ENCODE measurements at regions not wholly inside any gene's neighbourhood (a gene's known extent, or its start where the extent isn't known, plus 50 kb on each side); places are given as distances from the start of the nearest gene placed in this dataset.
"Not testable (repeated sequence)": the region's sequence is repeated elsewhere in the genome, so short reads cannot be mapped to it uniquely, and the experiment has no call there.

GRCh38 chr20:53800418-53800817 lies 206.8 kb upstream of the ZNF217 start:
- DNase-seq (ENCODE audit: low spot score) = no peak

- DNase-seq (ENCODE audit: low spot score) = no peak
Measured at GRCh38 chr20:53797085-53797484, 203.4 kb upstream of the ZNF217 start.

- no peak for DNase-seq (ENCODE audit: low spot score)
Measured at GRCh38 chr20:53795170-53795569, 201.5 kb upstream of the ZNF217 start.

GRCh38 chr20:53794529-53795115 lies 201.0 kb upstream of the ZNF217 start:
- no peak for DNase-seq (ENCODE audit: low spot score)

- no peak for DNase-seq (ENCODE audit: low spot score)
Measured at GRCh38 chr20:53793783-53794383, 200.2 kb upstream of the ZNF217 start.

GRCh38 chr20:53792946-53793536 lies 199.4 kb upstream of the ZNF217 start:
- DNase-seq (ENCODE audit: low spot score) = no peak

- no peak for DNase-seq (ENCODE audit: low spot score)
Measured at GRCh38 chr20:53789989-53790675, 196.5 kb upstream of the ZNF217 start.

GRCh38 chr20:53788253-53789022 lies 194.8 kb upstream of the ZNF217 start:
- DNase-seq (ENCODE audit: low spot score) = no peak

GRCh38 chr20:53787491-53787931 lies 193.9 kb upstream of the ZNF217 start:
- DNase-seq (ENCODE audit: low spot score) = not testable (repeated sequence)

- no peak for DNase-seq (ENCODE audit: low spot score)
Measured at GRCh38 chr20:53786445-53787267, 193.0 kb upstream of the ZNF217 start.

GRCh38 chr20:53786071-53786444 lies 192.4 kb upstream of the ZNF217 start:
- no peak for DNase-seq (ENCODE audit: low spot score)

GRCh38 chr20:53785320-53785719 lies 191.7 kb upstream of the ZNF217 start:
- no peak for DNase-seq (ENCODE audit: low spot score)

- DNase-seq (ENCODE audit: low spot score) = no peak
Measured at GRCh38 chr20:53783768-53784167, 190.1 kb upstream of the ZNF217 start.

GRCh38 chr20:53782612-53783246 lies 189.1 kb upstream of the ZNF217 start:
- DNase-seq (ENCODE audit: low spot score) = no peak

- no peak for DNase-seq (ENCODE audit: low spot score)
Measured at GRCh38 chr20:53779822-53780221, 186.2 kb upstream of the ZNF217 start.

GRCh38 chr20:53778736-53779135 lies 185.1 kb upstream of the ZNF217 start:
- DNase-seq (ENCODE audit: low spot score) = no peak

- DNase-seq (ENCODE audit: low spot score) = no peak
Measured at GRCh38 chr20:53778041-53778516, 184.4 kb upstream of the ZNF217 start.

- not testable (repeated sequence) for DNase-seq (ENCODE audit: low spot score)
Measured at GRCh38 chr20:53777402-53777801, 183.8 kb upstream of the ZNF217 start.

GRCh38 chr20:53776858-53777257 lies 183.2 kb upstream of the ZNF217 start:
- no peak for DNase-seq (ENCODE audit: low spot score)

GRCh38 chr20:53774461-53775203 lies 181.0 kb upstream of the ZNF217 start:
- DNase-seq (ENCODE audit: low spot score) = no peak
